ENCODE measurements at regions not wholly inside any gene's neighbourhood (a gene's known extent, or its start where the extent isn't known, plus 50 kb on each side); places are given as distances from the start of the nearest gene placed in this dataset.

GRCh38 chr7:69452797-69453196, 145.5 kb upstream of the AUTS2 start:
- H3K18ac ChIP-seq (ENCODE audit: low read depth, low read length): no peak overlapping the region
- no peak for ATAC-seq (ENCODE audit: low read depth)
- H2AK5ac ChIP-seq (ENCODE audit: low read depth, low read length): no peak overlapping the region
- H2BK20ac ChIP-seq (ENCODE audit: low read depth, low read length): no peak overlapping the region
- H3K4me2 ChIP-seq (ENCODE audit: low read depth, low read length): no peak overlapping the region
- no peak overlapping the region for H2AFZ ChIP-seq (replicated peaks; ENCODE audit: low read length, poor library complexity)
- no peak overlapping the region for H2BK120ac ChIP-seq (ENCODE audit: low read depth, low read length)
- intact Hi-C loops (cut with micrococcal nuclease): no loop called here
- H3K23ac ChIP-seq (ENCODE audit: low read depth, low read length): no peak overlapping the region
- no peak overlapping the region for H4K8ac ChIP-seq (ENCODE audit: low read depth in 2 of 2, low read length in 2 of 2)
- H3K9me3 ChIP-seq (ENCODE audit: control insufficient read depth, insufficient read depth, low read length): peaks cover 11% of the 10 kb centered on the region
- H3K4me3 ChIP-seq (ENCODE audit: insufficient read depth, low read depth, low read length): no peak overlapping the region
- POLR2A ChIA-PET (ENCODE audit: unreplicated experiment): no interaction called here
- H3K4ac ChIP-seq (ENCODE audit: low read depth, low read length): no peak overlapping the region
- no peaks in the 10 kb centered on the region for H3K79me1 ChIP-seq (ENCODE audit: low read depth in 1 of 2, low read length in 2 of 2)
- no peak overlapping the region for H3K9ac ChIP-seq (ENCODE audit: low read depth, low read length)
- H3K56ac ChIP-seq (ENCODE audit: extremely low read depth, insufficient read depth, low read length): no peak overlapping the region
- H3K9me1 ChIP-seq (ENCODE audit: insufficient read depth, low read length): no peaks in the 10 kb centered on the region
- H3K27ac ChIP-seq (ENCODE audit: insufficient read depth, low read length): no peak overlapping the region
- H2AK9ac ChIP-seq (replicated peaks; ENCODE audit: low read depth, low read length, poor library complexity): no peak overlapping the region
- H3K27me3 ChIP-seq (ENCODE audit: control insufficient read depth, insufficient read depth, low read length): no peaks in the 10 kb centered on the region
- H4K20me1 ChIP-seq (ENCODE audit: insufficient read depth, low read length): no peaks in the 10 kb centered on the region
- no peak for DNase-seq
- H2BK5ac ChIP-seq (ENCODE audit: low read depth, low read length, poor library complexity, severe bottlenecking): no peak overlapping the region
- dilution Hi-C loops (cut with HindIII; ENCODE audit: low sequenced_read_pairs, unreplicated experiment): no loop called here
- TF ChIP-seq, protein P1, sequence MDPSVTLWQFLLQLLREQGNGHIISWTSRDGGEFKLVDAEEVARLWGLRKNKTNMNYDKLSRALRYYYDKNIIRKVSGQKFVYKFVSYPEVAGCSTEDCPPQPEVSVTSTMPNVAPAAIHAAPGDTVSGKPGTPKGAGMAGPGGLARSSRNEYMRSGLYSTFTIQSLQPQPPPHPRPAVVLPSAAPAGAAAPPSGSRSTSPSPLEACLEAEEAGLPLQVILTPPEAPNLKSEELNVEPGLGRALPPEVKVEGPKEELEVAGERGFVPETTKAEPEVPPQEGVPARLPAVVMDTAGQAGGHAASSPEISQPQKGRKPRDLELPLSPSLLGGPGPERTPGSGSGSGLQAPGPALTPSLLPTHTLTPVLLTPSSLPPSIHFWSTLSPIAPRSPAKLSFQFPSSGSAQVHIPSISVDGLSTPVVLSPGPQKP (IDR thresholded peaks at IDR 0.05; ENCODE audit: borderline replicate concordance, low read depth, low read length): no peak
- TF ChIP-seq USF2 (IDR thresholded peaks at IDR 0.05; ENCODE audit: low read depth, low read length) (no peak), POLR2A (IDR thresholded peaks at IDR 0.05; ENCODE audit: low read depth, low read length) (no peak), NFE2L2 (IDR thresholded peaks at IDR 0.05; ENCODE audit: low read depth, low read length) (no peak), RCOR1 (IDR thresholded peaks at IDR 0.05; ENCODE audit: insufficient replicate concordance, low read length) (no peak), MAFK (IDR thresholded peaks at IDR 0.05; ENCODE audit: low read depth, low read length) (no peak), FOS (IDR thresholded peaks at IDR 0.05; ENCODE audit: low read depth, low read length) (no peak), MAZ (IDR thresholded peaks at IDR 0.05; ENCODE audit: borderline replicate concordance, low read depth, low read length) (no peak), CHD1 (IDR thresholded peaks at IDR 0.05; ENCODE audit: low read depth, low read length) (no peak), BHLHE40 (IDR thresholded peaks at IDR 0.05; ENCODE audit: low read depth, low read length) (no peak)
- TF ChIP-seq, protein P2, sequence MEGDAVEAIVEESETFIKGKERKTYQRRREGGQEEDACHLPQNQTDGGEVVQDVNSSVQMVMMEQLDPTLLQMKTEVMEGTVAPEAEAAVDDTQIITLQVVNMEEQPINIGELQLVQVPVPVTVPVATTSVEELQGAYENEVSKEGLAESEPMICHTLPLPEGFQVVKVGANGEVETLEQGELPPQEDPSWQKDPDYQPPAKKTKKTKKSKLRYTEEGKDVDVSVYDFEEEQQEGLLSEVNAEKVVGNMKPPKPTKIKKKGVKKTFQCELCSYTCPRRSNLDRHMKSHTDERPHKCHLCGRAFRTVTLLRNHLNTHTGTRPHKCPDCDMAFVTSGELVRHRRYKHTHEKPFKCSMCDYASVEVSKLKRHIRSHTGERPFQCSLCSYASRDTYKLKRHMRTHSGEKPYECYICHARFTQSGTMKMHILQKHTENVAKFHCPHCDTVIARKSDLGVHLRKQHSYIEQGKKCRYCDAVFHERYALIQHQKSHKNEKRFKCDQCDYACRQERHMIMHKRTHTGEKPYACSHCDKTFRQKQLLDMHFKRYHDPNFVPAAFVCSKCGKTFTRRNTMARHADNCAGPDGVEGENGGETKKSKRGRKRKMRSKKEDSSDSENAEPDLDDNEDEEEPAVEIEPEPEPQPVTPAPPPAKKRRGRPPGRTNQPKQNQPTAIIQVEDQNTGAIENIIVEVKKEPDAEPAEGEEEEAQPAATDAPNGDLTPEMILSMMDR (conservative IDR thresholded peaks at IDR 0.05; ENCODE audit: low read depth, low read length): no peak
- H3K14ac ChIP-seq (replicated peaks; ENCODE audit: low read depth, low read length): no peak overlapping the region
- no peak overlapping the region for H4K91ac ChIP-seq (ENCODE audit: insufficient read depth, low read depth, low read length)
- H4K5ac ChIP-seq (ENCODE audit: low read depth, low read length): no peak overlapping the region
- H3K4me1 ChIP-seq (ENCODE audit: control insufficient read depth, insufficient read depth, low read length): no peaks in the 10 kb centered on the region
- WGBS, 2 experiments (ENCODE audit: extremely low coverage in 2 of 2, insufficient read length in 1 of 2): no CpG with 5 or more reads among the region's 2 CpGs
- no peak overlapping the region for H2BK15ac ChIP-seq (ENCODE audit: low read depth, low read length)
- CTCF ChIA-PET: no interaction called here
- H3K36me3 ChIP-seq (ENCODE audit: control insufficient read depth, insufficient read depth, low read length): no peaks in the 10 kb centered on the region
- in situ Hi-C loops (cut with MboI; ENCODE audit: low sequenced_read_pairs): no loop called here
- BruUV-seq (replicated peaks): no TSS peak

Measured in IMR-90 (cell line).